Neutrophil (primary cell): ENCODE measurements at regions not wholly inside any gene's neighbourhood (a gene's known extent, or its start where the extent isn't known, plus 50 kb on each side); places are given as distances from the start of the nearest gene placed in this dataset.

Experiments used
- H3K27ac ChIP-seq: fragments of 200-600 bp; sonication (generic); 2 replicates; pipeline ENCODE4 v1.5.1; 2016; ENCODE audit warnings: mild to moderate bottlenecking, moderate library complexity
- H3K27me3 ChIP-seq: fragments of 200-600 bp; sonication (generic); 2 replicates; pipeline ENCODE4 v1.6.0; 2016; ENCODE audit warnings: mild to moderate bottlenecking
- H3K36me3 ChIP-seq: fragments of 200-600 bp; sonication (generic); 2 replicates; pipeline ENCODE4 v1.5.1; 2017
- H3K4me1 ChIP-seq, 2 experiments: fragments of 200-600 bp in 1 of 2; sonication (generic) in 1 of 2; 1 replicate in 1 of 2; 2 replicates in 1 of 2; pipeline versions ENCODE4 v1.5.1 to v1.6.1; 2013 to 2016; ENCODE audit warnings: low read depth in 1 of 2, low read length in 1 of 2, mild to moderate bottlenecking in 1 of 2, moderate library complexity in 1 of 2; ENCODE audit not compliant: control insufficient read depth in 1 of 2, insufficient read depth in 1 of 2
- H3K4me3 ChIP-seq, 2 experiments: fragments of 200-600 bp in 1 of 2; sonication (generic) in 1 of 2; 1 replicate in 1 of 2; 2 replicates in 1 of 2; pipeline ENCODE4 v1.5.1; 2013 to 2016; ENCODE audit warnings: low read depth in 1 of 2, low read length in 1 of 2, mild to moderate bottlenecking in 1 of 2, moderate library complexity in 1 of 2
- H3K9me3 ChIP-seq: fragments of 200-600 bp; sonication (generic); 2 replicates; pipeline ENCODE4 v1.5.1; 2016
- TF ChIP-seq, protein P1 (sequence below): fragments of 200-600 bp; sonication (generic); IDR thresholded peaks from 2 replicates; pipeline ENCODE4 v1.5.1; 2016; ENCODE audit warnings: antibody characterized with exemption

DNA sequence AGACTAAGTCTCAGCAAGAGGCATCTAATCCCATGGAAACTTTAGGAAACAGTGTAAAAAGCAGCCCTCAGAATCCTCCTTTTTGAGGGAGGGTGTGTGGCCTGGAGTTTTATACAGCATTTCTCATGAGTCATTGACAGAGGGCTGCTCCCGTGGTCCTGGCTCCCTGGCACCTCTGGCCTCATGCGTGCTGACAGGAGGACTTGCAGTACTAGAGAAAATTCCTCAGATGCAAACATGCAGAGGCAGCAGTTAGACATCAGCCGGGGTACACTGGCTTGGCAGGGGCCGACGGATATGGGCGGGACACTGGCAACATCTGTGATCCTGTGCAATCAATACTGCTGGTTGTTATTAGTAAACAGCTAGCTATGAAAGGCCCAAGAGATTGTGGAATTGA lies 925.1 kb upstream of the CELF2 start:
- TF ChIP-seq, protein P1, sequence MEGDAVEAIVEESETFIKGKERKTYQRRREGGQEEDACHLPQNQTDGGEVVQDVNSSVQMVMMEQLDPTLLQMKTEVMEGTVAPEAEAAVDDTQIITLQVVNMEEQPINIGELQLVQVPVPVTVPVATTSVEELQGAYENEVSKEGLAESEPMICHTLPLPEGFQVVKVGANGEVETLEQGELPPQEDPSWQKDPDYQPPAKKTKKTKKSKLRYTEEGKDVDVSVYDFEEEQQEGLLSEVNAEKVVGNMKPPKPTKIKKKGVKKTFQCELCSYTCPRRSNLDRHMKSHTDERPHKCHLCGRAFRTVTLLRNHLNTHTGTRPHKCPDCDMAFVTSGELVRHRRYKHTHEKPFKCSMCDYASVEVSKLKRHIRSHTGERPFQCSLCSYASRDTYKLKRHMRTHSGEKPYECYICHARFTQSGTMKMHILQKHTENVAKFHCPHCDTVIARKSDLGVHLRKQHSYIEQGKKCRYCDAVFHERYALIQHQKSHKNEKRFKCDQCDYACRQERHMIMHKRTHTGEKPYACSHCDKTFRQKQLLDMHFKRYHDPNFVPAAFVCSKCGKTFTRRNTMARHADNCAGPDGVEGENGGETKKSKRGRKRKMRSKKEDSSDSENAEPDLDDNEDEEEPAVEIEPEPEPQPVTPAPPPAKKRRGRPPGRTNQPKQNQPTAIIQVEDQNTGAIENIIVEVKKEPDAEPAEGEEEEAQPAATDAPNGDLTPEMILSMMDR: no peak
- Histone ChIP-seq H3K4me1 (no peaks in the 10 kb centered on the region), H3K27ac (no peak overlapping the region), H3K4me3 (no peak overlapping the region), H3K36me3 (no peaks in the 10 kb centered on the region), H3K27me3 (no peaks in the 10 kb centered on the region), H3K9me3 (no peaks in the 10 kb centered on the region)

DNA sequence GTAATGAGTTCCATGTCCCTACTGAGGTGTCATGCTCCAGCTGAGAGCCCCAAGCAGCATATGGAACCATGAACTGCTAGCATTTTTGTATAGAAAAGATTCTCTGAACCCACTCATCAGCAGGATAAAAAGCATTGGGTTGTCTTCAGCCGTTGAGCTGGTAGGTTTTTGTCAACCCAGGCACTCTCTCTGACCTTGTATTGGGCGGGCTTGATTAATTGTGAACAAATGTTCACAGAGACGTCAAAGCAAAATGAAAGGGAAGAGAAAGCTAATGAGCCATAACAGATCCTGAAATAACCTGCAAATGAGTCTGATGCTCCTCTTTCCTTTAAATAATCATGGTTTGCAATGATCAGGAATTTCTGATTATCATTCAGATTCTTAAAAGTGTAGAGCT lies 924.7 kb upstream of the CELF2 start:
- H3K36me3 ChIP-seq: no peaks in the 10 kb centered on the region
- H3K27ac ChIP-seq: no peak overlapping the region
- H3K4me3 ChIP-seq: no peak overlapping the region
- TF ChIP-seq, protein P1: no peak
- H3K9me3 ChIP-seq: no peaks in the 10 kb centered on the region
- H3K4me1 ChIP-seq: no peaks in the 10 kb centered on the region
- no peaks in the 10 kb centered on the region for H3K27me3 ChIP-seq

DNA sequence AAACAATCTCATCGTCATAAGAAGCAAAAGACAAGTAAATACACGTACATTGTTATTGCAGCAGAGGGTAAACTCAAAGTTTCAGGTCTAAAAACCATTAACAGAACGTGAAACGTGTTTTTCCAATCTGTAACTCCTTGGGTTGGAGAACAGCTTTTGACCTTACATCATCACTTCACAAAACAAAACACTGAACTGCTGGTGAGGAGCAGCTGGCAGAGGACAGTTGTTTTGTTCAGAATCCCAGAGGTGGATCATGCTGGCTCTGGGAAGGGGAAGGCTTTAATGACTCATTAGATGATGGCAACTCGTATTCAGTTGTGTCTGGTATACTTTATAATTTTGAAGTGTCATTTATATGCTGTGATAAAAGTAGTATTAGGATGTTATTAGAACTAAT lies 923.0 kb upstream of the CELF2 start:
- H3K27me3 ChIP-seq: no peaks in the 10 kb centered on the region
- no peak overlapping the region for H3K27ac ChIP-seq
- no peaks in the 10 kb centered on the region for H3K9me3 ChIP-seq
- no peak overlapping the region for H3K4me3 ChIP-seq
- no peaks in the 10 kb centered on the region for H3K36me3 ChIP-seq
- no peaks in the 10 kb centered on the region for H3K4me1 ChIP-seq
- TF ChIP-seq, protein P1: no peak

DNA sequence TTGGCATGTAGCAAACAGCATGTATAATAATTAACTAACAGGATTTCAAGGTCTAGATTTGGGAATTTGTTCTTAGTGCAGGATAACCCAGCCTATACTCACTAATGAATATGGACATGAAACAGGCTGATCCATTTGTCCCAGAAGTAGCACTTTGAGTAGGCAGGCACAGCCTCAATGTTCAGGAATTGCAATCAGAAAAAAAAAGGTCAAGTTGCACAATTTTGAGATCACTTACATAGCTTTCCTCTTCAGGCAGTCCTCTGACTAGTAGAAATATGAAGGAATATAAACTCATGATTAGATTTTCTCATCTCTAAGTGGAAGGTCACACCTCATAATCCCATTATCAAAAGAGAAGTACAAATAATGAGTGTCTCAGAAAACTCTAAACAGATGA lies 921.4 kb upstream of the CELF2 start:
- Histone ChIP-seq H3K27me3 (no peaks in the 10 kb centered on the region), H3K4me3 (no peak overlapping the region), H3K9me3 (no peaks in the 10 kb centered on the region), H3K36me3 (no peaks in the 10 kb centered on the region), H3K4me1 (no peaks in the 10 kb centered on the region), H3K27ac (no peak overlapping the region)
- TF ChIP-seq, protein P1: no peak

DNA sequence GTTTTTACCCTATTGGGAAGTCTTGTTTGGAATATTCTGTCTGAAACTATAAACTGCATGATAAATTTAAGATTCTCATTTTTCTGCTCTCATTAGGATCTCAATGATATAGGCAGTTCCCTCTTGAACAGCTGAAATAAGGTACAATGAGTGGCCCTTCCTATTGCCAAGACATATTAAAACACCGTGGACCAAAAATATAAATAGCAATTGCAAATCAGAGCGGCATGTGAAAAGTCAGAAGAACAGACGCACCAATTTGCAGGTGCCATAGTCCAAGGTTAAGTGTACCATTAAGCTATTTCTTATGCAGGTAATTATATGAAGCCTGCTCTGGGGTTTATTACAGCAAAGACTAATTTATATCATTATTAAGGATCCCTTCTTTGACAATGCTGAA lies 920.8 kb upstream of the CELF2 start:
- no peak overlapping the region for H3K27ac ChIP-seq
- TF ChIP-seq, protein P1: no peak
- no peaks in the 10 kb centered on the region for H3K4me1 ChIP-seq
- H3K9me3 ChIP-seq: no peaks in the 10 kb centered on the region
- no peak overlapping the region for H3K4me3 ChIP-seq
- H3K27me3 ChIP-seq: no peaks in the 10 kb centered on the region
- H3K36me3 ChIP-seq: no peaks in the 10 kb centered on the region

DNA sequence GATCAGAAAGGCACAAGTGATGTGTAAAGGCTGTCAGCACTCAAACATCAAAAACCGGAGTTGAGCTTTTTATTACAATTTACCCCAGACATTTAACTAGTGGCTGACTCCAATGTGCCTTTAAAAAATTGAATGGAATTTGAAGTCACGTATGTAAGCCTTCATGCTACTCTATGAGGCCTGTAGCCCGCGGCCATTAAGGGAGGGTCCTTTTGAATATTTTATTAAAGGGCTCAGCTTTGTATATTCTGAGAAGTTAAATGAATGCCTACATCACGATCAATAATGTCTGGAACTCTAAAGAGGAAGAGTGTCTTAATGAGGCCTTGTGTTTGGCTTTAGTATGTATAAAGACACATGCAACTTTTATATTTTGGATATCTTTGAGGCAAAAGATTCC lies 916.6 kb upstream of the CELF2 start:
- H3K9me3 ChIP-seq: no peaks in the 10 kb centered on the region
- TF ChIP-seq, protein P1: no peak
- no peaks in the 10 kb centered on the region for H3K27me3 ChIP-seq

More for the DNA sequence above, 916.6 kb upstream of the CELF2 start:
- H3K4me3 ChIP-seq: no peak overlapping the region
- H3K36me3 ChIP-seq: no peaks in the 10 kb centered on the region
- no peaks in the 10 kb centered on the region for H3K4me1 ChIP-seq
- H3K27ac ChIP-seq: no peak overlapping the region
